Left lung (tissue), 4 donors: ENCODE measurements at regions not wholly inside any gene's neighbourhood (a gene's known extent, or its start where the extent isn't known, plus 50 kb on each side); places are given as distances from the start of the nearest gene placed in this dataset.
A peak's percentile ranks its signal among the peaks of the same experiment; 100 is the strongest.
"Not testable (repeated sequence)": the region's sequence is repeated elsewhere in the genome, so short reads cannot be mapped to it uniquely, and the experiment has no call there.

Experiments
- ATAC-seq: fragments of 200-7000 bp; cut with Tn5 transposase; one replicate; pipeline ENCODE4 v1.9.1; 2020; ENCODE audit warnings: moderate library complexity
- DNase-seq, 4 donors: peaks; one replicate each; pipeline ENCODE4 v3.0.0-alpha.2; 2013 to 2020
- H3K27ac ChIP-seq, 2 donors: fragments of 200-600 bp; sonication (generic) in 1 of 2; one replicate each; pipeline versions ENCODE4 v1.5.0 to v1.8.0; 2020 to 2021
- H3K27me3 ChIP-seq, 2 donors: fragments of 200-600 bp; sonication (generic) in 1 of 2; one replicate each; pipeline versions ENCODE4 v1.5.0 to v1.8.0; 2020 to 2021
- H3K36me3 ChIP-seq, 2 donors: fragments of 200-600 bp; sonication (generic) in 1 of 2; one replicate each; pipeline versions ENCODE4 v1.5.0 to v1.8.0; 2020 to 2021
- H3K4me1 ChIP-seq, 2 donors: fragments of 200-600 bp; one replicate each; pipeline ENCODE4 v1.8.0; 2021
- H3K4me3 ChIP-seq, 2 donors: fragments of 200-600 bp; sonication (generic) in 1 of 2; one replicate each; pipeline versions ENCODE4 v1.5.0 to v1.8.0; 2020 to 2021; ENCODE audit warnings: mild to moderate bottlenecking in 1 of 2
- H3K9me3 ChIP-seq, 2 donors: fragments of 200-600 bp; sonication (generic) in 1 of 2; one replicate each; pipeline versions ENCODE4 v1.5.0 to v1.8.0; 2020 to 2021
- intact Hi-C, 2 donors: fragments of 100-400 bp; cut with DNase I; formaldehyde crosslinking; loops; one replicate each; pipeline versions ENCODE4 v1.11.2 to v1.14.2; 2022
- TF ChIP-seq, protein P1 (sequence below), 2 donors: fragments of 200-600 bp; sonication (generic) in 1 of 2; IDR thresholded peaks; one replicate each; pipeline versions ENCODE4 v1.5.0 to v1.8.0; 2021; ENCODE audit warnings: antibody characterized with exemption in 2 of 2
- donor health status: DM: no; HTN: yes; CAD: no.
- donor health status: DM: no; HTN: no; CAD: no.

DNA sequence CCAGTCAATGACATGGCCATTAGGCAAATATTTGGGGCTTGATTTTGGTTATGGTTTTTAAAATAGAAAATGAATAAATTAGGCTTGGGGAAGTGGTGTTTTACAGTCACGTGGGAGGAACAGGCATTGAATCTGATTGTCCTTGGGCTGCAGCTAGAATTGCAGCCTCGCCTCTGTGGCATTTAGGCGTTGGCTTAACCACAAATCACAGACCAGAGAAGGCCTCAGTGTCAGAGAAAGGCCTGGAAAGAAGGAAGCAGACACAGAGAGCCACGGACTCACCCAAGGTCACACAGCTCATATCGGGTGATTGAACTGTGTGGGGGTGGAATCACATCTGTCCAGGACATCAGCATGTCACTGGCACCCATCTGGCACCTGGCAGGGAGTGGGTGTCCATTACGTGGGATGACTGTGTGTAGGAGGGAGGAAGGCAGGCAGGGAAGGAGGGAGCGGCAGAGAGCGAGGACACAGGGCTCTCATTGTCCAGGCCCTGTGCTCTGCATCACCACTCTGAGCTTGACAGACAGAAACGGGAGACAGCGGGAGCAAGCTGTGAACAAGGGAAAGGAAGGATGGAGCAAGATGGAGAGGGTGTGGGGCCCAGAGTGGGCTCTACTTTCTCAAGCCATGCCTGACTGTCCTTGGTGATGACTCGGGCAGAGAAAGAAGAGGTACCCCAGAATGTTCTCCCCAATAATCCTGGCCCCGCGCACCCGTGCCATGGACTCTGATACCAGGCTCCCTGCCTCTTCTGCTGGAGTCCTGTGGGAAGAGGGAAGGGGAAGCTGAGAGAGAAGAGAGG is 186.4 kb downstream of the FAM43A start:
- peak in 1 of 4 donors; percentile 44 for DNase-seq
- H3K4me3 ChIP-seq, result no peak overlapping the region
- TF ChIP-seq, protein P1, sequence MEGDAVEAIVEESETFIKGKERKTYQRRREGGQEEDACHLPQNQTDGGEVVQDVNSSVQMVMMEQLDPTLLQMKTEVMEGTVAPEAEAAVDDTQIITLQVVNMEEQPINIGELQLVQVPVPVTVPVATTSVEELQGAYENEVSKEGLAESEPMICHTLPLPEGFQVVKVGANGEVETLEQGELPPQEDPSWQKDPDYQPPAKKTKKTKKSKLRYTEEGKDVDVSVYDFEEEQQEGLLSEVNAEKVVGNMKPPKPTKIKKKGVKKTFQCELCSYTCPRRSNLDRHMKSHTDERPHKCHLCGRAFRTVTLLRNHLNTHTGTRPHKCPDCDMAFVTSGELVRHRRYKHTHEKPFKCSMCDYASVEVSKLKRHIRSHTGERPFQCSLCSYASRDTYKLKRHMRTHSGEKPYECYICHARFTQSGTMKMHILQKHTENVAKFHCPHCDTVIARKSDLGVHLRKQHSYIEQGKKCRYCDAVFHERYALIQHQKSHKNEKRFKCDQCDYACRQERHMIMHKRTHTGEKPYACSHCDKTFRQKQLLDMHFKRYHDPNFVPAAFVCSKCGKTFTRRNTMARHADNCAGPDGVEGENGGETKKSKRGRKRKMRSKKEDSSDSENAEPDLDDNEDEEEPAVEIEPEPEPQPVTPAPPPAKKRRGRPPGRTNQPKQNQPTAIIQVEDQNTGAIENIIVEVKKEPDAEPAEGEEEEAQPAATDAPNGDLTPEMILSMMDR (IDR thresholded peaks at IDR 0.05), result no peak
- H3K9me3 ChIP-seq, result no peaks in the 10 kb centered on the region
- H3K27ac ChIP-seq, result peak overlapping the region in 1 of 2 donors; percentile 24
- H3K36me3 ChIP-seq, result no peaks in the 10 kb centered on the region
- peaks cover 7 to 31% of the 10 kb centered on the region in 2 donors for H3K4me1 ChIP-seq
- intact Hi-C loops, result no loop called here
- no peaks in the 10 kb centered on the region for H3K27me3 ChIP-seq
- ATAC-seq, result peak; percentile 51

DNA sequence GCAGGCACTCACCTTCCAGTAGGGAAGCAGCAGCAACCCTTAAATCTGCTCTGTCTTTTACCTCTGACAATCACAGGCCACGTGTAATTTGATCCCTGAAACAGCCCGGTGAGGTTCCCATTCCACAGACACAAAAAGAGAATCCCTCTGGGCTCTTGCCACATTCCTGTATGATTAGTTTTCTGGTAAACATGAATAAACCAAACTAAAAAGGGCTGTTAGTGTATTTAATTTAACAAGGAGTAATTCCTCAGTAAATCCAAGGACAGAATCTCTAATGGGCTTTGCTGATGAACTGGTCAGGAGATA is 186.9 kb downstream of the FAM43A start:
- Histone ChIP-seq H3K4me1 (peaks cover 5 to 26% of the 10 kb centered on the region in 2 donors), H3K4me3 (no peak overlapping the region), H3K27me3 (no peaks in the 10 kb centered on the region), H3K27ac (peak overlapping the region in 1 of 2 donors; percentile 24), H3K9me3 (no peaks in the 10 kb centered on the region), H3K36me3 (no peaks in the 10 kb centered on the region)
- DNase-seq (no peak), ATAC-seq (no peak)
- TF ChIP-seq, protein P1 (IDR thresholded peaks at IDR 0.05), result no peak
- intact Hi-C loops, result no loop called here

- H3K27me3 ChIP-seq, DNase-seq, H3K36me3 ChIP-seq, H3K4me3 ChIP-seq, intact Hi-C loops, ATAC-seq, H3K9me3 ChIP-seq, H3K27ac ChIP-seq: not testable (repeated sequence)
- peaks cover 5 to 22% of the 10 kb centered on the region in 2 donors for H3K4me1 ChIP-seq
These were observed 187.8 kb downstream of the FAM43A start for GRCh38 chr3:194873474-194873873.

GRCh38 chr3:194874206-194874605 is 188.5 kb downstream of the FAM43A start:
- TF ChIP-seq, protein P1 (IDR thresholded peaks at IDR 0.05), result no peak
- H3K4me3 ChIP-seq, result no peak overlapping the region
- intact Hi-C loops, result no loop called here
- no peak for ATAC-seq
- H3K4me1 ChIP-seq, result peaks cover 5 to 28% of the 10 kb centered on the region in 2 donors
- H3K27ac ChIP-seq, result no peak overlapping the region
- DNase-seq, result no peak
- H3K36me3 ChIP-seq, result no peaks in the 10 kb centered on the region
- H3K27me3 ChIP-seq, result no peaks in the 10 kb centered on the region
- H3K9me3 ChIP-seq, result no peaks in the 10 kb centered on the region

DNA sequence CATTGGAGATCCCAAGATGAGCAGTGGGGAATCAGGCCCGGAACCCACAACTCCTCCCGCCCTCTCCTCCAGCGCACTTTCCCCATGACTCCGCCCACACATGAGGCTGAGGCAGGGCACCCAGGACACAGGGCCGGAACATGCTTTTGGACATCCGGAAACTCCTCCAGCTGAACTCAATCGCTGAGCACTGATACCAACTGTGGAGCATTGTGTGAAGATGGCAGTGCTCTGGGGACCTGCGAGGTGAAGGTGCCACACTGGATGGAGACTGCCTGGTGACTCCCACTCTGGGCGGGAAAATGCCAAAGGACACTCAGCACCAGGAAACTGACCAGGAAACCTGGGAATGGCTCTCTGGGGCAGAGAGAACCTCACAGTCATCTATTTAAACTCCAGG is 189.1 kb downstream of the FAM43A start:
- DNase-seq (no peak), ATAC-seq (no peak)
- Histone ChIP-seq H3K4me3 (no peak overlapping the region), H3K4me1 (peaks cover 9 to 34% of the 10 kb centered on the region in 2 donors), H3K27me3 (no peaks in the 10 kb centered on the region), H3K36me3 (no peaks in the 10 kb centered on the region), H3K27ac (no peak overlapping the region), H3K9me3 (no peaks in the 10 kb centered on the region)
- intact Hi-C loops, result no loop called here
- TF ChIP-seq, protein P1 (IDR thresholded peaks at IDR 0.05), result no peak
